ENCODE measurements at regions not wholly inside any gene's neighbourhood (a gene's known extent, or its start where the extent isn't known, plus 50 kb on each side); places are given as distances from the start of the nearest gene placed in this dataset.

DNA sequence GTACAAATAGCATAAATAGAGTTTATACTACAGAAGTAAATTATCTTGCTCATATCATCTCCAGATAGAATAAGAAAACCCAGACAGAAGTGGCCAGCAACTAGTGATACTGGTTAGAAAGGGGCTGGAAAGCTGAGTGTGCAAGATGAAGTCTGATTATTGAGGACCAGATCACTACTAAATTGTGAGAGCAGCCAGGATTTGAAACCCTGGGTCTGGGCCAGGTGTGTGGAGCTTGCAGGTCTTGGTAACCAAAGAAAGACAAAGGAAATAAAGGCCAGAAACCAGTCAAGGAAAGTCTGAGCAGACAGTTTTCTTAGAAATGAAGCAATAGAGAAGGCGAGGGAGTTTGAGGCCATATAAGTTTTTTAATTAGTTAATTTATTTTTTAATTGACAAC, 611.8 kb downstream of the ETNK1 start (continued):
- TF ChIP-seq MYC (IDR thresholded peaks at IDR 0.05; ENCODE audit: borderline replicate concordance, low read length): no peak
- TF ChIP-seq HES2 (IDR thresholded peaks at IDR 0.05): no peak

DNA sequence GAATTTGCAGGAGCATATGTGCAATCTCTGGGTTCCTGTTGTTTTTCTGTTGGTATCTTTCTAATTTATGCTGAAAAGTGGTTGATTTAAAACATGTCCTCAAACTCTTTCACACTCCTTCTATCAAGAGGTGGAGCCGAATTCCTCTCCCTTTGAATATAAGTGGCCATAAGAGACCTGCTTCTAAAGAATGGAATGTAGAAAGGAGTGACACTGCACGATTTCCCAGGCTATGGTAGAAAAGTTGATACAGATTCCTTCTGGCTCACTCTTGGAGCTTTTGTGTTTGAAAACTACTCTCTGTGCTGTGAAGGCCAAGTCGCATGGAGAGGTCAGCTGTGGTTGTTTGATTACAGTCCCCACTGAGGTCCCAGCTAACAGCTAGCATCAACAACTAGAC, 613.2 kb downstream of the ETNK1 start:
- FAIRE-seq: no peak
- TF ChIP-seq ESRRA (IDR thresholded peaks at IDR 0.05; ENCODE audit: borderline replicate concordance, low read length): no peak
- no peak for TF ChIP-seq TFCP2L1 (CRISPR knock-in tag; IDR thresholded peaks at IDR 0.05)
- no peak for TF ChIP-seq NFE2L2 (conservative IDR thresholded peaks at IDR 0.05; ENCODE audit: low read length)
- no peak for TF ChIP-seq CHD2 (IDR thresholded peaks at IDR 0.05; ENCODE audit: low read length, partially characterized antibody)
- TF ChIP-seq FOXS1 (CRISPR knock-in tag; IDR thresholded peaks at IDR 0.05): no peak
- no peak for TF ChIP-seq MYC (IDR thresholded peaks at IDR 0.05; ENCODE audit: borderline replicate concordance, low read length)
- no peak for TF ChIP-seq ZSCAN20 (CRISPR knock-in tag; IDR thresholded peaks at IDR 0.05)
- TF ChIP-seq NR3C1 (IDR thresholded peaks at IDR 0.05): no peak
- no peak for TF ChIP-seq PHF8 (IDR thresholded peaks at IDR 0.05; ENCODE audit: borderline replicate concordance, low read depth)
- no peak for TF ChIP-seq RCOR1 (IDR thresholded peaks at IDR 0.05; ENCODE audit: low read depth, low read length)
- TF ChIP-seq POLR2A (IDR thresholded peaks at IDR 0.05; ENCODE audit: low read length): no peak
- TF ChIP-seq EHF (CRISPR knock-in tag; IDR thresholded peaks at IDR 0.05): no peak
- TF ChIP-seq CHD4 (IDR thresholded peaks at IDR 0.05; ENCODE audit: borderline replicate concordance): no peak
- no peak for TF ChIP-seq HEYL (CRISPR knock-in tag; IDR thresholded peaks at IDR 0.05)
- TF ChIP-seq POLR2AphosphoS2 (conservative IDR thresholded peaks at IDR 0.05; ENCODE audit: low read length): no peak
- TF ChIP-seq RAD21 (conservative IDR thresholded peaks at IDR 0.05 in 1 of 2, IDR thresholded peaks at IDR 0.05 in 1 of 2): no peak
- no peak overlapping the region for H3K4me2 ChIP-seq
- POLR2A ChIA-PET: no interaction called here
- no peak overlapping the region for H3K27ac ChIP-seq
- ATAC-seq: no peak
- no peak for DNase-seq (ENCODE audit: low read depth in 1 of 2, low spot score in 1 of 2)
- CTCF ChIA-PET: interaction anchor here (0.6 kb wide), 1 partner anchor 421 kb away, joined by 3 read pairs; no protein-coding TSS in a partner anchor
- no peak overlapping the region for H3K4me3 ChIP-seq
- H3K4me1 ChIP-seq: no peaks in the 10 kb centered on the region
- 1% methylated on average over 3 of the region's 3 CpGs for WGBS (ENCODE audit: missing lambda C conversion rate)
- H3K9me3 ChIP-seq: no peaks in the 10 kb centered on the region

DNA sequence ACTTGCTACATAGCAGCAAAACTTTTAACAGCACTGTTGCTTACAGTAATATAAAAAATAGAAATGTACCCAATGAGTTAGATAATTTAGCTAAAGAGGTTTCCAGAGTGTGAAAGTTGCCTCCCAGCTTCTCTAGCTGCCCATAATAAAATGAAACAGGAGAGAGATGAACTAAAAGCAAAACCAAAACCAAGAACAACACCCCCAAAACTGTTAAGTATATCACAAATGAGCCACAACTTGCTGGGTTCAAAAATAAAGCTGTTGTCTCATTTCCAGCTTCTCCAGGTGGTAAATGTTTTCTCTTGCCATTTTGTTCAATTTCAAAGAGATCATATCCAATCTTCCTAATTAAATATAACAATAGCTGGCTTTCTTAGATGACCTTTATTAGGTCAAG, 614.0 kb downstream of the ETNK1 start:
- no peak overlapping the region for H3K27ac ChIP-seq
- ChIA-PET POLR2A (no interaction called here), CTCF (interaction anchor here (0.6 kb wide), 1 partner anchor 420 kb away, joined by 3 read pairs; no protein-coding TSS in a partner anchor)
- H3K4me2 ChIP-seq: no peak overlapping the region
- H3K4me3 ChIP-seq: no peak overlapping the region
- no peaks in the 10 kb centered on the region for H3K4me1 ChIP-seq
- TF ChIP-seq MAX (IDR thresholded peaks at IDR 0.05): no peak
- no peak for TF ChIP-seq ELK1 (IDR thresholded peaks at IDR 0.05; ENCODE audit: low read depth, low read length)
- no peak for TF ChIP-seq NR3C1 (IDR thresholded peaks at IDR 0.05)
- TF ChIP-seq CHD4 (IDR thresholded peaks at IDR 0.05; ENCODE audit: borderline replicate concordance): no peak
- no peak for TF ChIP-seq JUNB (IDR thresholded peaks at IDR 0.05)
- no peak for TF ChIP-seq FOSB (CRISPR knock-in tag; IDR thresholded peaks at IDR 0.05)
- no peak for TF ChIP-seq SMC3 (IDR thresholded peaks at IDR 0.05)
- no peak for TF ChIP-seq MAFK (IDR thresholded peaks at IDR 0.05; ENCODE audit: partially characterized antibody)
- TF ChIP-seq RARB (CRISPR knock-in tag; IDR thresholded peaks at IDR 0.05): no peak
- TF ChIP-seq ZNF302 (CRISPR knock-in tag; IDR thresholded peaks at IDR 0.05): no peak
- TF ChIP-seq NFE2L2 (conservative IDR thresholded peaks at IDR 0.05; ENCODE audit: low read length): no peak
- no peaks in the 10 kb centered on the region for H3K9me3 ChIP-seq
- FAIRE-seq: no peak
- no peak for DNase-seq (ENCODE audit: low read depth in 1 of 2, low spot score in 1 of 2)
- ATAC-seq: no peak

All from A549 (cell line).